ENCODE measurements at regions not wholly inside any gene's neighbourhood (a gene's known extent, or its start where the extent isn't known, plus 50 kb on each side); places are given as distances from the start of the nearest gene placed in this dataset.

- TF ChIP-seq EP300 (conservative IDR thresholded peaks at IDR 0.05; ENCODE audit: poor library complexity, severe bottlenecking): no peak
- no peak for TF ChIP-seq CTCF (IDR thresholded peaks at IDR 0.05; ENCODE audit: poor library complexity, severe bottlenecking)
- no peak for TF ChIP-seq EZH2 (IDR thresholded peaks at IDR 0.05; ENCODE audit: borderline replicate concordance, insufficient read depth, low read length, poor library complexity, severe bottlenecking)
- no peak for TF ChIP-seq POLR2AphosphoS5 (IDR thresholded peaks at IDR 0.05)
- no peak for TF ChIP-seq RAD21 (conservative IDR thresholded peaks at IDR 0.05)
- TF ChIP-seq REST (IDR thresholded peaks at IDR 0.05; ENCODE audit: borderline replicate concordance): no peak
- TF ChIP-seq MXI1 (conservative IDR thresholded peaks at IDR 0.05; ENCODE audit: poor library complexity, severe bottlenecking): no peak
- no peak for TF ChIP-seq TAF1 (IDR thresholded peaks at IDR 0.05; ENCODE audit: low read depth)
- TF ChIP-seq SMC3 (conservative IDR thresholded peaks at IDR 0.05; ENCODE audit: poor library complexity): no peak
Measured at GRCh38 chr13:47437406-47437805, 540.6 kb upstream of the HTR2A start.

All from neural cell (in vitro differentiated cells).